ENCODE measurements at regions not wholly inside any gene's neighbourhood (a gene's known extent, or its start where the extent isn't known, plus 50 kb on each side); places are given as distances from the start of the nearest gene placed in this dataset.
A peak's percentile ranks its signal among the peaks of the same experiment; 100 is the strongest.
"Not testable (repeated sequence)": the region's sequence is repeated elsewhere in the genome, so short reads cannot be mapped to it uniquely, and the experiment has no call there.

GRCh38 chr2:210860276-210860675 is 303.9 kb downstream of the CPS1 start:
- no peak overlapping the region for H3K27ac ChIP-seq (ENCODE audit: low read depth, low read length)
- no peaks in the 10 kb centered on the region for H3K9me3 ChIP-seq (ENCODE audit: low read depth, low read length)
- H3K4me3 ChIP-seq (ENCODE audit: insufficient read depth, low read length): no peak overlapping the region
- H3K36me3 ChIP-seq (ENCODE audit: insufficient read depth, low read length): no peaks in the 10 kb centered on the region
- no peaks in the 10 kb centered on the region for H4K20me1 ChIP-seq (ENCODE audit: insufficient read depth, low read length)
- no peaks in the 10 kb centered on the region for H3K4me1 ChIP-seq (ENCODE audit: insufficient read depth, low read length)
- no peak for DNase-seq (ENCODE audit: insufficient read length, low spot score, missing footprints)
- no peak for TF ChIP-seq CTCF (IDR thresholded peaks at IDR 0.05; ENCODE audit: extremely low read depth, low read depth, low read length)
- no peak overlapping the region for H3K4me2 ChIP-seq (ENCODE audit: insufficient read depth, low read length)
- H2AFZ ChIP-seq (ENCODE audit: low read length): no peak overlapping the region
- H3K79me2 ChIP-seq (ENCODE audit: insufficient read depth, low read length): no peaks in the 10 kb centered on the region
- H3K27me3 ChIP-seq (ENCODE audit: insufficient read depth, low read length): no peaks in the 10 kb centered on the region

- no peak for DNase-seq (ENCODE audit: insufficient read length, low spot score, missing footprints)
- no peak for TF ChIP-seq CTCF (IDR thresholded peaks at IDR 0.05; ENCODE audit: extremely low read depth, low read depth, low read length)
- H3K9me3 ChIP-seq (ENCODE audit: low read depth, low read length): no peaks in the 10 kb centered on the region
- no peak overlapping the region for H3K4me2 ChIP-seq (ENCODE audit: insufficient read depth, low read length)
- no peaks in the 10 kb centered on the region for H3K79me2 ChIP-seq (ENCODE audit: insufficient read depth, low read length)
- H2AFZ ChIP-seq (ENCODE audit: low read length): no peak overlapping the region
- no peaks in the 10 kb centered on the region for H3K27me3 ChIP-seq (ENCODE audit: insufficient read depth, low read length)
- no peaks in the 10 kb centered on the region for H3K4me1 ChIP-seq (ENCODE audit: insufficient read depth, low read length)
- no peaks in the 10 kb centered on the region for H3K36me3 ChIP-seq (ENCODE audit: insufficient read depth, low read length)
- no peak overlapping the region for H3K27ac ChIP-seq (ENCODE audit: low read depth, low read length)
- H4K20me1 ChIP-seq (ENCODE audit: insufficient read depth, low read length): no peaks in the 10 kb centered on the region
- no peak overlapping the region for H3K4me3 ChIP-seq (ENCODE audit: insufficient read depth, low read length)
Observed at GRCh38 chr2:210861038-210861665, 304.8 kb downstream of the CPS1 start.

- no peak overlapping the region for H3K27ac ChIP-seq (ENCODE audit: low read depth, low read length)
- H3K27me3 ChIP-seq (ENCODE audit: insufficient read depth, low read length): no peaks in the 10 kb centered on the region
- no peak overlapping the region for H3K4me3 ChIP-seq (ENCODE audit: insufficient read depth, low read length)
- H4K20me1 ChIP-seq (ENCODE audit: insufficient read depth, low read length): no peaks in the 10 kb centered on the region
- no peak overlapping the region for H2AFZ ChIP-seq (ENCODE audit: low read length)
- no peaks in the 10 kb centered on the region for H3K79me2 ChIP-seq (ENCODE audit: insufficient read depth, low read length)
- H3K9me3 ChIP-seq (ENCODE audit: low read depth, low read length): no peaks in the 10 kb centered on the region
- H3K4me2 ChIP-seq (ENCODE audit: insufficient read depth, low read length): no peak overlapping the region
- no peak for DNase-seq (ENCODE audit: insufficient read length, low spot score, missing footprints)
- no peak for TF ChIP-seq CTCF (IDR thresholded peaks at IDR 0.05; ENCODE audit: extremely low read depth, low read depth, low read length)
- no peaks in the 10 kb centered on the region for H3K4me1 ChIP-seq (ENCODE audit: insufficient read depth, low read length)
- H3K36me3 ChIP-seq (ENCODE audit: insufficient read depth, low read length): no peaks in the 10 kb centered on the region
Observed at GRCh38 chr2:210862283-210863065, 306.1 kb downstream of the CPS1 start.

- Histone ChIP-seq H3K9me3 (ENCODE audit: low read depth, low read length) (no peaks in the 10 kb centered on the region), H3K4me2 (ENCODE audit: insufficient read depth, low read length) (no peak overlapping the region), H3K36me3 (ENCODE audit: insufficient read depth, low read length) (no peaks in the 10 kb centered on the region), H3K79me2 (ENCODE audit: insufficient read depth, low read length) (no peaks in the 10 kb centered on the region), H3K27me3 (ENCODE audit: insufficient read depth, low read length) (no peaks in the 10 kb centered on the region), H3K27ac (ENCODE audit: low read depth, low read length) (no peak overlapping the region), H3K4me3 (ENCODE audit: insufficient read depth, low read length) (no peak overlapping the region), H2AFZ (ENCODE audit: low read length) (no peak overlapping the region), H3K4me1 (ENCODE audit: insufficient read depth, low read length) (no peaks in the 10 kb centered on the region), H4K20me1 (ENCODE audit: insufficient read depth, low read length) (no peaks in the 10 kb centered on the region)
- no peak for TF ChIP-seq CTCF (IDR thresholded peaks at IDR 0.05; ENCODE audit: extremely low read depth, low read depth, low read length)
- DNase-seq (ENCODE audit: insufficient read length, low spot score, missing footprints): peak; percentile 6
Observed at GRCh38 chr2:210863283-210863682, 306.9 kb downstream of the CPS1 start.

- H3K9me3 ChIP-seq (ENCODE audit: low read depth, low read length); H2AFZ ChIP-seq (ENCODE audit: low read length); H4K20me1 ChIP-seq (ENCODE audit: insufficient read depth, low read length); H3K36me3 ChIP-seq (ENCODE audit: insufficient read depth, low read length); H3K27me3 ChIP-seq (ENCODE audit: insufficient read depth, low read length); H3K4me3 ChIP-seq (ENCODE audit: insufficient read depth, low read length); H3K27ac ChIP-seq (ENCODE audit: low read depth, low read length); H3K4me1 ChIP-seq (ENCODE audit: insufficient read depth, low read length); DNase-seq (ENCODE audit: insufficient read length, low spot score, missing footprints); H3K4me2 ChIP-seq (ENCODE audit: insufficient read depth, low read length); H3K79me2 ChIP-seq (ENCODE audit: insufficient read depth, low read length): not testable (repeated sequence)
Observed at GRCh38 chr2:210871566-210871965, 315.2 kb downstream of the CPS1 start.

Measured in osteoblast (primary cell).